Fibroblast of skin of abdomen (primary cell): ENCODE measurements at regions not wholly inside any gene's neighbourhood (a gene's known extent, or its start where the extent isn't known, plus 50 kb on each side); places are given as distances from the start of the nearest gene placed in this dataset.

Source experiments
- DNase-seq: peaks from one replicate; pipeline ENCODE4 v3.0.0-alpha.2; 2013

- no peak for DNase-seq
Measured at GRCh38 chr6:81859884-81860283, 107.4 kb upstream of the TENT5A start.

GRCh38 chr6:81857812-81858211 is 105.3 kb upstream of the TENT5A start:
- no peak for DNase-seq

- DNase-seq, result no peak
Measured at GRCh38 chr6:81856872-81857271, 104.4 kb upstream of the TENT5A start.

- no peak for DNase-seq
Measured at GRCh38 chr6:81854474-81854873, 102.0 kb upstream of the TENT5A start.

DNA sequence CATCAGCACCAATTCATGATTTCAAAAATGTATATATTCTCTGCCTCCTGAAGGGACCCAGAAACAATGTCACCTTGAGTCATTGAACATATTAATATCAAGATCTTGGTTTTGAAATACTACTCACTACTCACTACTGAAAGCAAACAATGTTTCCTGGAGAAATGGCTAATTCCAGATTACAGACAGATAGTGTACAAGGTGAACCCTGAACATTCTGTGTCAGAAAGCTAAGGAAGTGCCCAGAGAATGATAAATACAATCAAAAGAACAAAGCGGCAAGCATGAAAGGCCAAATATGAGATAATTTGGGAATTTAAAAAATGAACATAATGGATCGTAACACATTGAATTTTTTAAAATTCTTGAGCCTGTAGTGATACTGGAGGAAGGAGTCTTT is 101.5 kb upstream of the TENT5A start:
- no peak for DNase-seq

DNA sequence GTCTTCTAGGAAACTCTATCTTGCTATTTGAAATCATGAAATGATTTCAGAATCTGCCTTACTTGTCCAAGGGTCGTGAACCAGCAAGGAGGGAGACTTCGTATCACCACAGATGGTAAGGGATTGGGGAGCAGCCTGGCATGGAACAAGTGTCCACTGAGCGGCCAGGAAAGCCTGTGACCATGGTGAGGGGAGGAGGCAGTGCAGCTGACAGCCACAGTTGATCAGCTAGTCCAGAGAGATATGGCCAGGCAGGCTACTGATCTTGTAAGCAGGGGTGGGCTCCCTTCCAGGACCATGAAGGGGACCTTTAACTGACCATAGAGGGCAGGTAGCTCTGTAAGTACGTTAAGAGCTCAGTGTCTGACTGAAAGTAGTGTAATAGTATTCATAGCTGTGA is 96.8 kb upstream of the TENT5A start:
- no peak for DNase-seq

DNA sequence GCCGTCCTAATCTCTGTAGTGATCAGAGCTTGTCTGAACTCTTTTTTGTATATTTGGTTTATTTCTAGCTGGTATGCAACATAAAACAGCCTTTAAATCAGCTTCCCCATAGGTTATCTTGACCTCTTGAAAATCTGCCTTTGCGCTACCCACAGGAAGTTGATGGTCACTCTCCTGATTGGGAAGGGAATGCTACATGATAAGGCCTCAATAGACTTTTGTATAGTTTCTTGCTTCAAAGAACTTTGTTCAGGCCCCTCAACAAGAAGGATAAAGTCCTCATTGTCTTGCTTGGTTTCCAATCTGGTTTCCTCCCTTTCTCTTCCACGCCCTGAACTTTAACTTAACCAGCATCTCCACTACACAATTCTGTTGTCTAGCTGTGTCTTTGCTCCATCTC is 95.4 kb upstream of the TENT5A start:
- DNase-seq, result no peak

GRCh38 chr6:81844686-81845085 is 92.2 kb upstream of the TENT5A start:
- peak; percentile 35 for DNase-seq

DNA sequence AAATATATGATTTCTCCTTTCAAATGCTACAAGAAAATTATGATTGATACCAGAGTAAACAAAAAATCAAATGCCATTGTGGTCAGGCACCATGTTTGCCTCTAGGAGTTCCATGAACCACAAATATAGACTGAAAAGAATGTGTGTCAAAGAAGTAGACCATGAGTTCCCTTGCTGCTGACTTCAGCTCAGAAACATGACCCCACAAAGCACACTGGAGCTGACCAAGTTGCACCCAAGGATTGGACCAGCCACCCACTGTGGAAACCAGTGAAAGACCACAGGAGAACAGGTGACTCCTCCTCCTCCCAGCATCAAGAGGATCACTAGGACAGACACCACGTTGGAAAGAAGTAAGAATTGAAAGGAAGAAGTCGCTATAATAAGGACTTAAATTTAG is 90.8 kb upstream of the TENT5A start:
- DNase-seq, result no peak

- no peak for DNase-seq
Measured at GRCh38 chr6:81842254-81842653, 89.8 kb upstream of the TENT5A start.

GRCh38 chr6:81838724-81839426 is 86.4 kb upstream of the TENT5A start:
- no peak for DNase-seq

GRCh38 chr6:81838031-81838430 is 85.5 kb upstream of the TENT5A start:
- DNase-seq, result no peak

DNA sequence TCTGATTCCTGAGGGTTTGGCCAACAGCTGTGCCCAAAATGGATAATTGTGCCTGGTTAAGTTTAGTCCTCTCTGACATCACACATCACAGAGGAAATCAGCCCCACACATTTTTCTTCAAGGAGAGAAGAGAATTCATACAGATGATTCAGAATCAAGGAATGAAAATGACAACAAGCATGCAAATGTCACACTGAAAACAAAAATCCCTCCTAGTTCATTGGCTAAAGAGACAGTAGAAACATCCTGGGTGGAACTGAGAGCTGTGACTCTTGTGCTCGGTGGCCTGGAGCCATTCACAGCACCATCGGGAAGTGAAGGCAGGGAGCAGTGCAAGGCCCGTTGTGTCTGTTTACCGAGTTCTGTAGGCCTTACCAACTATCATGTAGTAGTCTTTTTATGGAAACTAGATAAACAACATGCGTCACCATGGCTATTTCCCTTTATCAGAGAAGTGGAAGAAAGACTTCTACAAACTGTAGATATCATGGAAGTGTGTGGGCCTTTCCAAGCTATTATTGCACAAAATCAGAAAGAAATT is 81.7 kb upstream of the TENT5A start:
- peak; percentile 70 for DNase-seq

GRCh38 chr6:81832304-81832703 is 79.8 kb upstream of the TENT5A start:
- DNase-seq, result no peak

GRCh38 chr6:81831274-81831673 is 78.8 kb upstream of the TENT5A start:
- DNase-seq, result no peak

DNA sequence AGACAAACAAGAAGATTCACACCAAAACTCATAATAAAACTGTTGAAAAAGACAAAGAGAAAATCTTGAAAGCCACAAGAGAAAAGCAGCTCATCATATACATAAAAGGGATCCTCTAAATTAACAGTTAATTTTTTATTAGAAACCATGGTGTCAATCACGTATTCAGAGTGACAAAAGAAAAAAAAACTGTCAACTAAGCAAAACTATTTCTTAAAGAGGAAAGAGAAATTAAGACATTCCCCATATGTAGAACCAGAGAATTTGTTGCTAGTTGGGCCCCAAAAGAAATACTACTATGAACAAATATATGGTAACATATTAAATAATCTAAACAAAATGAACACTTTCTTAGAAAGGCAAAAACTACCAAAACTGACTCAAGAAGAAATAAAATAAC is 74.3 kb upstream of the TENT5A start:
- no peak for DNase-seq

DNA sequence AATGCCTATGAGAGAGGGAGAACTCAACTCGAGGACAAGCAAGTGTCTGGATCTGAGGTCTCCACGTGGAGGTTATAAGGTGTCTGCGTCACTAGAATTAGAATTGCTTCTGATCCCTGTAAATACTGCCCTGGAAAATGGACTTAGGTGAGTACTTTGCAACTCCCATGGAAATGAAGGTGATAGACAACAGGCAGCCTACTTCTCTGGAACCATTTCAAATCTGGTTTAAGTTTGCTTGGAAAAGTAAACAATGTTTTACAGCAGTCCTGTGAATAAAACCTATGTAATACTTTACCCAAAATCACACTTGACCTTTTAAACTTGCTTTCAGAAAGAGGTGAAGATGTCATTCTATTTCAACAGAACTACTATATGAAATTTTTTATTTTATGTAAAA is 70.1 kb upstream of the TENT5A start:
- DNase-seq, result no peak

DNA sequence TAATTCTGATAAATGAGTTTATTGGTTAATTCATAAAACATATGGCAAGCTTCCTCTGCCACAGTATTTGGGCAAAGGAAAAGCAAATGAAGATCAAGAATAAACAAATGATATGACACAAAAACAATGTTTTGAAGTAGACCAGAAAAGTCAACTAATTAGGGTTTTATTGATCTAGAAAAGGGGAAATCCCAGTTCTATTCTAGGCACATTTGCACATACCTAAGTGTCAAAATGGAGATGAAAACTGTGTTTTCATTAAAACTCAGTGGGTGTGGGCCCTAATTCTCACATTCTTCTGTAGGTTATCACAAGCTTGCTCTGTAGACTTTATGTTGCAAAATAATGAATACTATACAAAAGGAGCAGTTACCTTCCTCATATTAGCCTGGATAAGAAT is 69.0 kb upstream of the TENT5A start:
- no peak for DNase-seq

GRCh38 chr6:81820980-81821379 is 68.5 kb upstream of the TENT5A start:
- no peak for DNase-seq

DNA sequence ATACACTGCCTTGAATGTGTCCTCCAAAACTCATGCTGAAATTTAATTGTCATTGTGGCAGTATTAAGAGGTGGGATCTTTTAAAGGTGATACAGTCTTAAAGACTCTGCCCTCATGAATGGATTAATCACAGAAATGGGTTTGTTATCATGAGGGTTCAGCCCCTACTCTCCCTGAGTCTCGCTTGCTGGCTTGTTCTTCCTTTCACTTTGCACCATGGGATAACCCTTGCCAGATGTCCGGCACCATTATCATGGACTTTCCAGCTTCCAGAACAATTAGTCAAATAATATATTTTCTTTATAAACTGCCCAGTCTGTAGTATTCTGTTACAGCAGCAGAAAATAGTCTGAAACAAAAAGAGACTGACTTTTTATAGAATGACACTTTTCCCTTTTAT is 67.9 kb upstream of the TENT5A start:
- no peak for DNase-seq

DNA sequence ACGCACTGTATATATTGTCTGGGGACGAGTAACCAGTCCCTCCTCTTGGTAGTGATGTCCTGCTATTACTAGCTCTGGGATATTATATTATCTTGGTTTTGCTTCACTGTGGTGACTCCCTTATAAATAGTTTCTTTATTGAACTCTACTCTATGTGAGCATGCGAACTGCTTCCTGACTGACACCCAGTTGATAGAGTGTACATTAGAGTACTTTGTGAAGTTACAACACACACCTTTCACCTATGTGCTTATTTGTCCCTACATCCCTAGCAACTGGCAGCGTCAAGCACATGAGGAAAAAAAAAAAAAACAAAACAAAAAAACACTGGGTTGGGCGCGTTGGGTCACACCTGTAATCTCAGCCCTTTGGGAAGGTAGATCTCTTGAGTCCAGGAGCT is 67.3 kb upstream of the TENT5A start:
- DNase-seq, result no peak

- no peak for DNase-seq
Measured at GRCh38 chr6:81818901-81819361, 66.5 kb upstream of the TENT5A start.

- DNase-seq, result no peak
Measured at GRCh38 chr6:81816380-81816779, 63.9 kb upstream of the TENT5A start.

DNA sequence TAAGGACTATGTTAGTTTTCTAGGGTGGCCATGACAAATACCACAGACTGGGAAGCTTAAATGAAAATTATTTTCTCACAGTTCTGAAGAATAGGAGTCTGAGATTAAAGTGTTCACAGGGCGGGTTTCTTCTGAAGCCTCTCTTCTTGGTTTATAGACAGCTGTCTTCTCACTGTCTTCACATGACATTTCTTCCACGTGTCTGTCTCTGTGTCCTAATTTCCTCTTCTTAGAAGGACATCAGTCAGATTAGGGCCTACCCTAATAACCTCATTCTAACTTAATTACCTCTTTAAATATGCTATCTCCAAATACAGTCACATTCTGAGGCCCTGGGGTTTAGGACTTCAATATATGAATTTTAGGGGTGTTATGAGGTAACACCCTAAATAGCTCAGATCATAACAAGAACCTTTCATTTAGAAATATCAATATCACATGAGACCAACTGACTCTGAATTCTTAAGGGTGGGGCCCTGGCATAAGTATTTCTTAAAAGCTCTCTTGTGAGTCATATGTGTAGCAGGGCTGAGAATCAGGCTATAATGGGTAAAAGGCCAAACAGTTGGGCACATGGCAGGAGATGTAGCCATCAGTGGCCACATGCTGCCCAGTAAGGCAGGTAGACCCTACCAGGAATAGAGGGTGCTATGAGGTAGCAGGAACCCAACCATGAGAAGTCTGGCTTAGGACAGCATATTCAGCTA is 62.0 kb upstream of the TENT5A start:
- DNase-seq, result peak; percentile 8
